HEK293 (cell line): ENCODE measurements at regions not wholly inside any gene's neighbourhood (a gene's known extent, or its start where the extent isn't known, plus 50 kb on each side); places are given as distances from the start of the nearest gene placed in this dataset.

Experiments
- CTCF ChIP-seq: fragments of 450-650 bp; formaldehyde crosslinking; IDR thresholded peaks from 2 replicates; pipeline ENCODE4 v1.5.1; 2016; ENCODE audit warnings: missing biosample characterization, missing genetic modification characterization
- KLF10 ChIP-seq: fragments of 450-650 bp; IDR thresholded peaks from 2 replicates; pipeline ENCODE4 v1.5.1; 2018; ENCODE audit warnings: missing biosample characterization, mild to moderate bottlenecking, missing genetic modification characterization
- KLF7 ChIP-seq: fragments of 450-650 bp; formaldehyde crosslinking; IDR thresholded peaks from 2 replicates; pipeline ENCODE4 v1.5.1; 2016; ENCODE audit warnings: missing biosample characterization, missing genetic modification characterization, borderline replicate concordance
- REST ChIP-seq: fragments of 450-650 bp; formaldehyde crosslinking; IDR thresholded peaks from 2 replicates; pipeline ENCODE4 v1.5.1; 2016; ENCODE audit warnings: missing biosample characterization, missing genetic modification characterization
- ZBTB7A ChIP-seq: fragments of 450-650 bp; formaldehyde crosslinking; IDR thresholded peaks from 2 replicates; pipeline ENCODE4 v1.5.1; 2016; ENCODE audit warnings: low read depth, missing biosample characterization, missing genetic modification characterization
- ZFP3 ChIP-seq: fragments of 450-650 bp; formaldehyde crosslinking; IDR thresholded peaks from 2 replicates; pipeline ENCODE4 v1.5.1; 2016; ENCODE audit warnings: low read depth, missing biosample characterization, missing genetic modification characterization
- ZNF140 ChIP-seq: fragments of 450-650 bp; formaldehyde crosslinking; IDR thresholded peaks from 2 replicates; pipeline ENCODE4 v1.5.1; 2016; ENCODE audit warnings: missing biosample characterization, missing genetic modification characterization
- ZNF175 ChIP-seq: fragments of 450-650 bp; formaldehyde crosslinking; IDR thresholded peaks from 2 replicates; pipeline ENCODE4 v1.5.1; 2016; ENCODE audit warnings: missing biosample characterization, missing genetic modification characterization
- ZNF239 ChIP-seq: fragments of 450-650 bp; formaldehyde crosslinking; IDR thresholded peaks from 2 replicates; pipeline ENCODE4 v1.5.1; 2016; ENCODE audit warnings: missing biosample characterization, missing genetic modification characterization
- ZNF510 ChIP-seq: fragments of 450-650 bp; formaldehyde crosslinking; IDR thresholded peaks from 2 replicates; pipeline ENCODE4 v1.5.1; 2018; ENCODE audit warnings: mild to moderate bottlenecking, missing genetic modification characterization, missing biosample characterization; ENCODE audit not compliant: insufficient replicate concordance
- ZNF623 ChIP-seq: fragments of 450-650 bp; formaldehyde crosslinking; IDR thresholded peaks from 2 replicates; pipeline ENCODE4 v1.5.1; 2016; ENCODE audit warnings: missing biosample characterization, missing genetic modification characterization

- TF ChIP-seq ZNF510 (tag by site-specific recombination) (no peak), CTCF (tag by site-specific recombination) (no peak), KLF7 (tag by site-specific recombination) (no peak), ZNF175 (tag by site-specific recombination) (no peak), ZNF623 (tag by site-specific recombination) (no peak), ZNF239 (no peak), ZNF140 (tag by site-specific recombination) (no peak), REST (no peak), KLF10 (tag by site-specific recombination) (no peak), ZFP3 (tag by site-specific recombination) (no peak), ZBTB7A (tag by site-specific recombination) (no peak)
Measured at GRCh38 chr15:25176991-25177954, 222.5 kb downstream of the SNRPN start.
